HK-2 (cell line): ENCODE measurements at regions not wholly inside any gene's neighbourhood (a gene's known extent, or its start where the extent isn't known, plus 50 kb on each side); places are given as distances from the start of the nearest gene placed in this dataset.

Source experiments
- DNase-seq: peaks from one replicate; pipeline ENCODE4 v3.0.0-alpha.2; 2018; ENCODE audit not compliant: unreplicated experiment

DNA sequence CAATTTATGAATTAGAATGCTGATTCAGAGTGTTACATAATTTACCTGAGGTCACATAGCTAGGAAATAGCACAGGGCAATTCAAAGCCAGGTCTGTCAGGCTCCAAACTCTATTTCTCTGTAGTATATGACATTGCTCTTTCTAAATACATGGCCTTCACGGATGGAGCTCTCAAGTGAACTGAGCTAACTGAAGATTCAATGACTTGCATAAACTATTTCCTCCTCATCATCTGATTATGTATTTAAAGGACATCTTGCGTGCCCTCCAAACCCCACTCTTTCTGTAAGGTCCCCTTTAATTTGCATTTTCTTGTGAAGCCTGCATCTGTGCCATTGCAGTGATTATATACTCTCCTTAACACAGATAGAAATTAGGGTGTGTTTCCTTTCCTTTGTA lies 537.4 kb upstream of the VRK2 start:
- DNase-seq = no peak

DNA sequence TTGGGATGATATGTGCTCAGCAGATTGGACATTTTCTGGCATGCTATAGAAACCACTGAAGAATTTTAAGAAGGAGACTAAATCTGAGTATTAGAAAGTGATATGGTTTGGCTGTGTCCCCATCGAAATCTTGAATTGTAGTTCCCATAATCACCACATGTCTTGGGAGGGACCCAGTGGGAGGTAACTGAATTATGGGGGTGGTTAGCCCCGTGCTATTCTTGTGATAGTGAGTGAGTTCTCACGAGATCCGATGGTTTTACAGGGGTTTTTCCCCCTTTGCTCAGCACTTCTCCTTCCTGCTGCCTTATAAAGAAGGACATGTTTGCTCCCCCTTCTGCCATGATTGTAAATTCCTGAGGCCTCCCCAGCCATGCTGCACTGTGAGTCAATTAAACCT lies 535.9 kb upstream of the VRK2 start:
- DNase-seq = no peak

DNA sequence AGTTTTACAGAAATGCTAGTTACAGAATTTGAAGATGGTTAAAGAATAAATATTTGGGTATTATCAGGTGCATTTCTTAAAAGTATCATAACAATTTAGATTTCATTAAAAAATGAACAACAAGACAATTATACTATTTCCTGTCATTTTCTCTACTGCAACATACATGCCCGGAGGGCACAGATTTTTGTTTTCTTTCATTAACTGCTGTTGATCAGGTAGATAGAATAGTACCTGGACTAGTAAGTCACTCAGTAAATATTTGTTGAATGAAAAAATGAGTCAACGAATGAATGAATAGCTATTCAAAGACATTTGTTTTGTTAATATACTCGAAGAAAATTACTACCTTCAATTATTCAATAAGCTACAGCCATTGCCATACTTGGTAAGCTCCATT lies 531.2 kb upstream of the VRK2 start:
- no peak for DNase-seq

DNA sequence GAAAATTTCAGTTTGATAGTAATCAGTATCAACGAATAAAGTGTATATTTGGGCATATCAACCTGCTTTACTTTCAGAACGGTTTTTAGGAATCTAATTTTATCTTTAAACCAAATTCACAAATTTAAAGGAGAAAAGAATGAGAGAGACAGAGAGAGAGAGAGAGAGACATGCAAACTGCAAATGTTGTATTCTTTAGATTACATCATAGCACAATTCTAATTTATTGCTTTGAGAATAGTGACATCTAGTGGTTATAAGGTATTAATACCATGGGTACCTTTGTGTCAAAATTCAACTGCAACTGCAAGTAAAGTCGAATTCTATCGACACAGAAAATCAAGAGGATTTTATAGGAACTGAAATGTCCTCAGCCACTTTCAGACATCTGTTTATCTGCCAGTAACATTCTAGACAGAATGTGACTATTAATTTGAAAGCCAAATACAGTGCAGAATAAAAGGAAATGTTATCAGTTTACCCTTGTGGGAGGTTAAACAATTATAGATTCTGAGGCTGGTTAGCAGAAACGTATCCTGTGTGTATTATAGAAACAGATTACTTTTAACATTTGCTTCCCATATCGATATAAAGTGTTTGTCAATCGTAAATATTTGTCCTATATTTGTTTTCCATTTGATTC lies 529.8 kb upstream of the VRK2 start:
- no peak for DNase-seq

DNA sequence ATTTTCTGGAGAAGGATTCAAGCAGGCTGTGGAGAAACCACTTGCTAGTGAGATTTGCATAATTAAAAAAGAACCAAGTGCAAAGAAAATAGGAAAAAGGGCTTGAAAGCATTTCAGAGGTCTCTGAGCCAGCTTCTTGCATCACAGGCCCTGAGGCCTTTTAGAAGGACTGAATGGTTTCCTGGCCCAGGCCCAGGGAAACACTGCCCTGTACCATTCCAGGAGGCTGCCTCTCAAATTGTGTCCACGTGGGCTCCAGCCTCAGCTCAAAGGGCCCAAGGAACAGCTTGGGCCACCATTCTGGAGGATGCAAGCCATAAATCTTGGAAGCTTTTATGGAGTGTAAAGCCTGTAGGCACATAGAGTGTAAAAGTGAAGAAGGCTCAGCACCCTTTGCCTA lies 523.3 kb upstream of the VRK2 start:
- DNase-seq = no peak

DNA sequence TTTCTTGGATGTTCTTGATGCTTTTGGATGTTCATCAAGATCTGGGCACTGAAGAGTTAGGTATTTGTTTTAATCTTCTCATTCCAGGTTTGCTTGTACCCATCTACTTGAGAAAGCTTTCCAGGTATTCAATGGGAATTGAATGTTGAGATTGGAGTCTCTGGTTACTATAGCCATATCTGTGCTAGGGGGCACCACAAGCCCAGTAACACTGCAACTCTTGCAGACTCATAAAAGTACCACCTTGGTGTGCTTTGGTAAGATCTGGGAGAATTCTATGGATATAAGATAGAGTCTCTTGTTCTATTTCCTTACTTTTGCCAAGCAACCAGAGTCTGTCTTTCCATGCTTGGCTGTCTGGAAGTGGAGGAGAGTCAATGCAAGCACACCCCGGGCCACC lies 518.9 kb upstream of the VRK2 start:
- DNase-seq = no peak

DNA sequence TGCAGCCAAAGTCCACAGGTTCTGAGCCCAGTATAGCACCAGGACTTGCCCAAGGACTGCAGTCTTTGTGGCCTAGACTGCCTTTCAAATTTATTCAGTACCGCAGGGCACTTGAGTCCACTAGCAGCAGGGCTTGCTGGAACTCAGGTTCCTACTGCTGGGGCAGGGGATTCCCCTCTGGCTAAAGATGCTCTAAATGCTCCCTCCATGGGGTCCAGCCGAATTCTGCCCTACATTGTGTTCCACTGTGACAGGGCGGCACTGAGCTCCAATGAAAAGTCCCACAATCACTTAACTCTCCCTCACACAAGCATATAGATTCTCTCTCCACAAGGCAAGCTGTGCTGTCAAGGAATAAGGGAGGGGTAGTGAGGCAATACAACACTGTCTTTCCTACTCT lies 518.1 kb upstream of the VRK2 start:
- no peak for DNase-seq

DNA sequence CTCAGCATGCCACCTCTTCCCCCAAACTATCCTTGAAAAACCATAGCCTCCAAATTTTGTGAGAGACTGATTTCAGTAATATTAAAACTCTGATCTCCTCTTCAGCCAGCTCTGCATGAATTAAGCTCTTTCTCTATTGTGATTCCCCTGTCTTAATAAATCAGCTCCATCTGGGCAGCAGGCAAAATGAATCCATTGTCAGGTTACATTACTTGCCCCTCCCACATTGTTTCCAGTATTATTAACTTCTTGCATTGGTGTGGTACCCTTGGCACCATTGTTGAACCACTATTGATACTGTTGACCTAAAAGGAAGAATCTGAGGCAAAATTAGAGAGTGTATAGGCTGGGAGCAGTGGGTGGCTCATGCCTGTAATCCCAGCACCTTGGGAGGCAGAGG lies 512.2 kb upstream of the VRK2 start:
- DNase-seq = no peak

DNA sequence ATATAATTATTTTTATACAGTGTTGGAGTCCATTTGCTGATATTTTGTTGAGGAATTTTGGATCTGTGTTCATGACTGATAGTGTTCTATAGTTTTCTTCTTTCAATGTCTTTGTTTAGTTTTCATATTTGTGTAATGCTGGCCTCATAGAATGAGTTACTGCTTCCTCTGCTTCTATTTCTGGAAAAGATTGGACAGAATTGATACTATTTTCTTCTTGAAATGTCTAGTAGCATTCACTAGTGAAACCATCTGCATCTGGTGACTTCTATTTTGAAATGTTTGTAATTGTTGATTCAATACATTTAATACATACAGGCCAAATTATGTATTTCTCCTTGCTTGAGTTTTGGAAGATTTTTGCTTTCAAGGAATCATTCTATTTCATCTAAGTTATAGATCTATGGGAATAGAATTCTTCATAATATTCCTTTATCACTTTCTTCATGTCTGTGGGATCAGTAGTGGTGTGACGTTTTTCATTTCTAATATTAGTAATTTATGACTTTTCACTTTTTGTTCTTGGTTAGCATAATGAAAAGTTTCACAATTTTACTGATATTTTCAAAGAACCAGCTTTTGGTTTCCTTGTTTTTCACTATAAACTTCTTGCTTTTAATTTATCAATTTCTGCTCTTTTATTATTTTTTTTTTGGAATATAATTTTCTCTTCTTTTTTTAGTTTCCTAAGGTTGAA lies 509.9 kb upstream of the VRK2 start:
- no peak for DNase-seq

DNA sequence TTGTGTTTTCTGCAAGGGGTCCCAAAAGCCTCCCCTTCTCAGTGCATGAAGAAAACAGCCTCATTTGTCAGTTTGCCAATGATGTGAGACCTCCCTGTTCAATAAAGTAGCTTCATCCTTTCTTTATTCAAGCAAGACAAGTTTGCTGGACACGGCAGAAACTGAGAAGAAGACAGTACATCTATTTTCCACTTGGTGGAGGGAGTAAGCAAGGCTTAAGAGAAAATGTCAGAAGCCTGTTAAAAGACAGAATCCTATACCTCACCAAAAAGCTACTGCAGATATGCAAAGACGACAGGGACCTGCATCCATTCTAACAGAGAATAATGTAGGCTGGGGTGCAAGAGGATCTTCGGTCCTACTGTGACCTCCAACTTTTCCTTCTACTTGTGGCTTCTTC lies 506.8 kb upstream of the VRK2 start:
- no peak for DNase-seq

DNA sequence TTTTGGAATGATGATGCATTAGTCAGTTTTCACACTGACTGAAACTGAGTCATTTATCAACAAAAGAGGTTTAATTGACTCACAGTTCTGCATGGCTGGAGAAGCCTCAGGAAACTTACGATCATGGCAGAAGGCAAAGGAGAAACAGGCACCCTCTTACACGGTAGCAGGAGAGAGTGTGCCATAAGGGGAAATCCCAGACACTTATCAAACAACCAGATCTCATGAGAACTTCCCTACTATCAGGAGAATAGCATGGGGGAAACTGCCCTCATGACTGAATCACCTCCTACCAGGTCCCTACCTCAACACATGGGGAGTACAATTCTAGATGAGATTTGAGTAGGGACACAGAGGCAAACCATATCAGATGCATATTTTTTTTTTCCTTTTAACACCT lies 504.5 kb upstream of the VRK2 start:
- peak; percentile 18 for DNase-seq

DNA sequence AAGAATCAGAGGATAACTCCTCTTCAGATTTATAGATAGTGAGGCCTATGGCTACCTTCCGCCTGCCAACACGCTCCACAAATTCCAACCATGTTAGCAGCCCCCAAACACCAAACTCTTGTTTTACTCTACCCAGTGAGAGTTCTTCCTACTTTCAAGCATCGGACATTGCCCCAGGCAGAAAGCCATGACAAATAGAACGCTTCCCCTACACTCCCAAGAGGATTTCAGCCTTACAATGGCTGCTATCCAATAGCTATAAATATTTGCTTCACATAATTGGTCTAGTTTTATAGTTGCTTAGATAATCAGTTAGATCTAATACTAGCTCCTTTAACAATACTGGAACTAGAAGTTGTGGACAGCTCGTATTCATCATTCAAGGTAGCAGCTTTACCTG lies 503.4 kb upstream of the VRK2 start:
- DNase-seq = no peak

DNA sequence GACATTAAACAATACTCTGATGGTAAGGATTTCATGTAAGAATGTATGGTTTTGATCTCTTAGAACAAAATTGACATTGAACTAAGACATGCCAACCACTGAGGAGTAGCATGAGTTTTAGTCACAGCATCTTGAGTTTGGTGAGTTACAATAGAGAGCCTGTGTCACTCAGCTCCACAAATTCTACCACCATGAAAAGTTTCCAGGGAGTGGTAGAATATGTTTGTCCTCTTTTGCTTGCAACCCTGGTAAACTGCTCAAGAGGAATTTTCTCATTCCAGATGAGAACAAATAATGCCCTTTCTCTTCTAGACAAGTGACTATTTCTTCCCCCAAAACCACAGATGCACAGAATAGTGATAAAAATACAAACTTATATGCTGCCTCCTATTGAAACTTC lies 502.0 kb upstream of the VRK2 start:
- no peak for DNase-seq

DNA sequence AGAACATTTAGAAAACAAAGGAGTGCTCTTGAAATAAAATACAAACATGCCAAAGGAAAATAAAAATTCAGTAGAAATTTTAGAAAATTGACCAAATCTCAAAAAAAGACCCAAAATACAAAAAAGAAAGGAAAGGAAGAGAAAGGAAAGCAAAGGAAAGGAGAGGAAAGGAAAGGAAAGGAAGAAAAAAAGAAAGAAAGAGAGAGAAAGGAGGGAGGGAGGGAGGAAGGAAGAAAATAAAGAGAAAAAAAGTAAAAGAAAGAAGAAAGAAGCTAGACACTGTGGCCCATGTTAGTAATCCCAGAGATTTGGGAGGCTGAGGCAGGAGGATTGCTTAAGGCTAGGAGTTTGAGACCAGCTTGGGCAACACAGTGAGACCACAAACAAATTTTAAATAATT lies 500.1 kb upstream of the VRK2 start:
- DNase-seq = no peak

DNA sequence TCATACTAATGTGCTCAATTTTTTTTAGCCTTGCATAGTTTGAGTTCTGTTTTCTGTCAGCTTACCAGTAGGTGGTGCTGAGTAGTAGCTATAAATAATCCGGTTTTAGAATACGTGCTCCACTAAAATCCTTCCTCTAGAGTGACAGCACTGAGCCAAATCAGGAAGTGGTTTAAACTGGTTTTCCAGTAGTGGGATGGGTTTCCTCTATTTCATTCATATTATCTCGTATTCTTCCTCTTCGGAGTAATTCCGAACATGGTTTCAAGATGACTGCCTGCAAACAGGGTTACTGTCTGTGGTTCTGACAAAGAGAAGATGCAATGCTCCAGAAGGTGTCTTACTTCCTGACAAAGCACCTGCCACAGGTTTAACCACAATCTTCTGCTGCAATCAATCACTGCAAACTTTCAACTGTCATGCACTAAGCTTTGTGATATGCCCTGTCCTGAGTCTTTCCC lies 496.9 kb upstream of the VRK2 start:
- DNase-seq = no peak

DNA sequence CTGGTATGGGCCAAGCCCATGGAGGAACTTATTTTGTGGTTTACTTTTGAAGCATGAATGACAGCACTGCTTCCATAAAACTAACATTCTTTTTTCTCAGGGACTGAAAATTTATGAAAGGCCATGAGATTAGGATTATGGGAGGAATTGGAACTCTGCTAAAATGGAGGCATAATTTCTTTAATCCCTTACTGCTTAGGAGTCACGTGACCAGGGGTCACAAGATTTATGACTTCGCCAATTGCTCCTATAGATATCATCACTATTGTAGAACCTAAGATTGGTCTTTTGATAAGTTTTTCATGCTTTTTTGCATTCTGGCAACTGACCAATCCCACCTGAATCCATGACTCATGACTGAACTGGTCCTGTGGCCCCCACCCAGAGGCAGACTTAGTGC lies 495.7 kb upstream of the VRK2 start:
- DNase-seq = no peak

DNA sequence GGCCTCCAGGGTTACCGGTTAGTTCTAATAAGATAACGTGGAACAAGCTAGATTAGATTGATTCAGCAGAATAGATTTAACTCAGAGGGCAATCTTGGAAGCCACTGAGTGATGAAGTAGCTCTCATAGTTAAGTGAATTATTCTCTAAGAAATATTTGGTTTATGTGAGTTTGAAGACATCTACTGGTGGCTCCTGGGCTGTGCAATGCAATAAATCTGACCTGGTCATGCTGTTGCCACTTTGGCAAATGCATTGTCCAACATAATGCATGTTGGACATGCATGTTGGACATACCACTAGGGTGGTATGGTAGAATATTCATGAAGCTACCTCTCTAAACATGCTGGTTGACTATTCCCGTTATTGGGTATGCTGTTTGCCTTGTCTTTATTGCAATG lies 493.7 kb upstream of the VRK2 start:
- no peak for DNase-seq

DNA sequence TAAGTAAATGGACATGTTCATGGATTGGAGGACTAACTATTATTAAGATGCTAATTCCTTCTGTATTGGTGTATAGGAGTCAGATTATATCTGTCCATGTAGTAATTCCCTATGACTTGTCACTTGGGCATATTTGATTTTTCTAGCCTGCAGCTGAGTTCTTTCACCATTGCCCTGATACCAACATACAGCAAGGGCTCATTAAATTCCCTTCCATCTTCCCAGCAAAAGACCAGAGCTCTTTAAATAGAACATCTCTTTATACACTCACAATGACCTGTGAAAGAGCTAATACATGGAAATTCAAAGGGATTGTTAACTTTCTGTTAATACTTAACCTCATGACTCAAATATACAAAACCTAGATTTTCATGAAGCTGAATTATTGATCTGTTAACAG lies 492.3 kb upstream of the VRK2 start:
- no peak for DNase-seq

DNA sequence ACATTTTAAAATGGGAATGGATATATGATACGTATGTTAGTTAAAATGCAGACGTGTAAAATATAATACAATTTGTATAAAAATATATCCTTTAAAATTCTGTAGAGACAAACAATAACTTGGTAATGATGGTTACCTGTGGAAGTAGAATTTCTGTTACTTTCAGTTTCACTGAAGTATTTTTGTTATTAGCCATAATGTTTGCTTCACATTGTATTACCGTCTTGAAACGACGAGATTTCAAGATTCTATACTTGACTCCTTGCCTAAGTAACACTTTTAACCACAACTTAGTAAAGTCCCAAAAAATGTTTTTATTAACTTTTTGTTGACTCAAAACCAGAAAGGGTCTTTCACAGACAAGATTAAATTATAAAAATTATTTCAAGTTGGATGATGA lies 488.3 kb upstream of the VRK2 start:
- DNase-seq = no peak

DNA sequence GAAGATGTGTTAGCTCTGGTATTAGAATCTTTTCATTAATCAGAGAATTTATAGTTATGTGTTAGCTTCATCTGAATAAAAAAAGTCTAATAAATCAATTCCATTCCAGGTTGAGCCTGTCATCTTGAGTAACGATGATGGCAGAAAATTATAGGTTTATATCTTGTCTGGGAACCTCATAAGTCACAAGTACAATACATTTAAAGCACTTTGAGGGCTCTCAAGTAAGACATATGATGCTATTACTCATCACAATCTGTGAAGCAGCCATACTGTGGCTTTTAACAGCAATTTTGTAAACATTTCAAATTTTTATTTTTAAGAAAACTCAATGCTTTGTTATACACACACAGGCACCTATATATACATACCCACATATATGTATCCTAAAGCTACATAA lies 484.1 kb upstream of the VRK2 start:
- no peak for DNase-seq

DNA sequence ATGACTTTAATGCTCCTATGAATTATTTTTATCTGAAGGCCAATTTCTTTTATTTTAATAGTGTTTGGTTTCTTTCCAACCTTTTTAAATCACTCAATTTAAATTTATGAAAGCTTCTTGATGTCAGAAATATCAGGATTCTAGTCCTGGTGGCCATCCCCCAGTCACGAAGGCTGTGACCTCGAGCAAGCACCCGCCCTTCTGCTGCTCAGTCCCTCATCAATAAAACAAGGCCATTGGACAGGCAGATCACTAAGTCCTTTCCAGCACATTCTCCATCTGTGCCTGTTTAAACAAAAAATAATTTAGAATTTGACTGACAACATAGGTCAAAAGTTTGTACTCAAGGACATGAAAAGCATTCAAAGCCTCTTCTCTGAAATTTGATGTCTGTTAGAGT lies 483.6 kb upstream of the VRK2 start:
- no peak for DNase-seq

DNA sequence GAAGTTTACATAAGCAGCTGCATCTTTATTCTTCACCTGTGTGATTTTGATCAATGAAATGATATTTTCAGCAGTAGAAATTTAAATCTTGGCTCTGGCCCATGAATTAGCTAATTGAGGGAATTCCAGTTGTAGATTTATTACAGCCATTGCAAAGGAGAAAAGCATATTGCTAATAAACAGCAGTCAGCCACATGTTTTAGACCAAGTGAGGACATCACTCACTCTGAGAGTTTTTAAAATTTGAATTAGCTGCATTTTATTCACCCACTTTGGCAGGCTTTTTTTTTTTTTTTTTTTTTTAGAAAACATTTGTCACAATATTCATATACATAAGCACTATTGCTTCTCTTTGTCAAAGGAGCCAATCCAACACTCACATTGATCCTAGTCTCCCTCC lies 479.4 kb upstream of the VRK2 start:
- DNase-seq = no peak

DNA sequence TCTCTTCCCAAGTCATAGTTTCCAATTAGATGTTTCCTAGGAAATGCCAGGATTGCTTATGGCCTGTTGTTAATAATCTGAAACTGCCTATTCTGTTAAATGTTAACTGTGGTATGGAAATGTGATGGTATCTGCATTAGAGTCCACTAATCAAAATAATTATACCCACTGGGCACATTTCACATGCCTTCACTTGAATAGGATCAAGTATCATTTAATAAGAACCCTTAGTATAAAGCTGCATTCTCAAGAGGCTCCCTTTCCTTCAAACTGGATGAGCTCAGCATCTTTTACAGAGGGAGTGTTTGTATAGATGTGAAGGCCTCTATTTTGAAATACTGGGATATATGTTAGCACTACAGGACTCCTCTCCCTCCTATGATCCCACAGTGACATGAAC lies 477.2 kb upstream of the VRK2 start:
- no peak for DNase-seq

DNA sequence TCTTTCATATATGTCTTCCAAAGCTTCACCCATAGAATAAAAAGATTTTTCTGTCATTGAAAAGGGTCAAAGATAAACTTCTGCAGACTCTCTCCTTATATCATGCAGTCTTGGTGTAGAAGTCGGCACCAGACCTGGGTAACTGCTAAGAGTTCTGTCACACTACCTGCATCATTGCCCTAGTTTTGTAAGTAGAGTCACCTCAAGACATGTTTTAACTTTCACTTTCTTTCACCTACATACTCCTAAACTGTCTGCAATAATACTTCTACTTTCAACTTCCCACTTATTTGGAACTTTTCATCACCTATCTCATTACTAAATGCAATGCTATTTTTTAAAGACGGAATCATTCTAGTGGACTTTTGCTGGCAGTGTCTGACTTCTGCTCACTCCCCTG lies 475.6 kb upstream of the VRK2 start:
- no peak for DNase-seq
